ENCODE measurements at regions not wholly inside any gene's neighbourhood (a gene's known extent, or its start where the extent isn't known, plus 50 kb on each side); places are given as distances from the start of the nearest gene placed in this dataset.

- Histone ChIP-seq H3K9me3 (ENCODE audit: control insufficient read depth, low read depth, low read length) (peaks cover 13% of the 10 kb centered on the region), H4K20me1 (ENCODE audit: control insufficient read depth, insufficient read depth, insufficient read length) (no peaks in the 10 kb centered on the region), H4K91ac (ENCODE audit: insufficient read length, low read depth, low read length) (no peak overlapping the region), H3K9ac (ENCODE audit: extremely low read depth, insufficient read length, low read length) (no peak overlapping the region), H2BK5ac (ENCODE audit: insufficient read length, low read length) (no peak overlapping the region), H3K4me1 (ENCODE audit: insufficient read depth, low read length) (no peaks in the 10 kb centered on the region), H3K18ac (ENCODE audit: insufficient read length, low read depth, low read length) (no peak overlapping the region), H2BK120ac (ENCODE audit: low read depth, low read length, poor library complexity, severe bottlenecking) (no peak overlapping the region), H4K8ac (replicated peaks; ENCODE audit: insufficient read length, low read depth, low read length) (no peak overlapping the region), H3T11ph (ENCODE audit: low read length) (no peak overlapping the region), H3K79me2 (ENCODE audit: insufficient read depth, low read length) (no peaks in the 10 kb centered on the region), H3K14ac (ENCODE audit: insufficient read depth, low read length) (no peak overlapping the region), H2BK15ac (ENCODE audit: low read depth, low read length) (no peak overlapping the region), H3K23ac (ENCODE audit: insufficient read length, low read depth, low read length) (no peak overlapping the region), H3K79me1 (ENCODE audit: insufficient read depth, low read depth, low read length, poor library complexity, severe bottlenecking) (no peaks in the 10 kb centered on the region), H4K5ac (ENCODE audit: insufficient read length, low read depth, low read length) (no peak overlapping the region), H3K27me3 (ENCODE audit: insufficient read depth, low read length) (no peaks in the 10 kb centered on the region), H3K23me2 (ENCODE audit: insufficient read length, low read depth, low read length, poor library complexity, severe bottlenecking) (no peaks in the 10 kb centered on the region), H2BK12ac (ENCODE audit: insufficient read length, low read depth, low read length) (no peak overlapping the region), H2BK20ac (ENCODE audit: low read depth, low read length, poor library complexity, severe bottlenecking) (no peak overlapping the region), H2AK5ac (ENCODE audit: insufficient read length, low read length) (no peak overlapping the region), H3K27ac (ENCODE audit: insufficient read length, low read depth, low read length) (no peak overlapping the region), H3K56ac (ENCODE audit: insufficient read length, low read depth, low read length) (no peak overlapping the region), H3K4me2 (ENCODE audit: insufficient read depth, insufficient read length, low read length) (no peak overlapping the region), H2AFZ (ENCODE audit: low read length) (no peak overlapping the region), H3K4ac (ENCODE audit: low read depth, low read length) (no peak overlapping the region)
- Mint-ChIP-seq H3K4me1 (peaks cover 6% of the 10 kb centered on the region in 2 experiments), H3K4me3 (no peak overlapping the region), H3K27me3 (ENCODE audit: low read depth) (no peaks in the 10 kb centered on the region; the same call in 1 of the 2 replicates), H3K9me3 (peaks cover 14 to 21% of the 10 kb centered on the region in 2 experiments), H3K27ac (no peak overlapping the region), H3K36me3 (ENCODE audit: insufficient read depth in 1 of 3, low read depth in 3 of 3) (peaks cover 4 to 20% (median 15%) of the 10 kb centered on the region in 3 experiments)
- TF ChIP-seq CTCF (conservative IDR thresholded peaks at IDR 0.05), result no peak
- no CpG with 5 or more reads among the region's 4 CpGs for WGBS (ENCODE audit: extremely low coverage, insufficient read length, low lambda C conversion rate)
- no peak for DNase-seq
These were observed 168.8 kb downstream of the TXNL1 start for GRCh38 chr18:56469582-56469981.
